ENCODE measurements at regions not wholly inside any gene's neighbourhood (a gene's known extent, or its start where the extent isn't known, plus 50 kb on each side); places are given as distances from the start of the nearest gene placed in this dataset.

- DNase-seq (ENCODE audit: low spot score) = no peak
Measured at GRCh38 chrX:38856670-38857265, 55.5 kb downstream of the MID1IP1 start.

DNA sequence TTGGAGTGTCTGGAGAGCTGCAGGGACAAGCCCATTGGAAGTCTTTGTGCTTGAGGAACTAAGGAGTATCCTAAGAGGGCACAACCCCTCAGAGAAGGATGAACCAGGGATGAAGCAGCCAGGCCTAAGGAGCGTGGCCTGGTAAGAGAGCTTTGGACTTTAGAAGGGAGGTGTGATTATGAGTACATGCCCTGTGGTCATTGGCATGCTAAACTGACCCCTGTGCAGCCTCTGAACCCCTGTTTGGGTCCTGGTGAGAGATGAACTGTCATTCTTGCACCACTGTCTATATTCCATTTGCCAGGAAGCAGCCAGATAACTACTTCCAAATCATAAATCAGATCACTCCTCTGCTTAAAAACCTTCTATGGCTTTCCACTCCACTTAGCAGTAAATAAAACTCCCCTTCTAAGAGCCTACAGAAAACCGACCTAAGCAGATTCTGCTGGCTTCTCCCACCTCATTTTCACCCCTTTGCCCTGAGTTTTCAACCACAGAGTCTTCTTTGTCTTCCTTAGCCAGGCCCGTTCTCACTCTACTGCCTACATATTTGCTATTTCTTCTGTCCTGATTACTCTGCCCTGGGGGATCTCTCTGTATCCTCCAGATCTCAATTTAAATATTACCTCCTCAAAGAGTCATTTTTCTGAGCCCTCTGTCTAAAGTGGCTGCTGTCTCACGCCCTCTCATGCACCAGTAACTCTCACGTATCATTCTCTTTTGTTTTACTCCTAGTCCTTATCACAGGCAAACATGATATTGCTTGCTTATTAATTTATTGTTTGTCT, 56.7 kb downstream of the MID1IP1 start:
- no peak for DNase-seq (ENCODE audit: low spot score)

- DNase-seq (ENCODE audit: low spot score) = no peak
Measured at GRCh38 chrX:38859602-38860001, 58.3 kb downstream of the MID1IP1 start.

- DNase-seq (ENCODE audit: low spot score) = no peak
Measured at GRCh38 chrX:38860106-38861013, 59.1 kb downstream of the MID1IP1 start.

- no peak for DNase-seq (ENCODE audit: low spot score)
Measured at GRCh38 chrX:38861489-38861888, 60.2 kb downstream of the MID1IP1 start.

DNA sequence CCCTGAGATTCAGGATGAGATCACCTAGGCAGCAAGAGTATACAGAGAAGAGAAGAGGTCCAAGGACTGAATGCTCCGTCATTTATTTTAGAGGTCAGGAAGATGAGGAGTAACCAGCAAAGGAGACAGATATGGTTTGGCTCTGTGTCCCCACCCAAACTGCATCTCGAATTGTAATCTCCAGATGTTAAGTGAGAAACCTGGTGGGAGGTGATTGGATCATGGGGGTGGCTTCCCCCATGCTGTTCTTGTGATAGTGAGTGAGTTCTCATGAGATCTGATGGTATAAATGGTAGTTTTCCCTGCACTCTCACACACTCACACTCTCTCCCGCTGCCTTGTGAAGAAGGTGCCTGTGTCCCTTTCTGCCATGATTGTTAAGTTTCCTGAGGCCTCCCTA, 60.8 kb downstream of the MID1IP1 start:
- DNase-seq (ENCODE audit: low spot score) = no peak

DNA sequence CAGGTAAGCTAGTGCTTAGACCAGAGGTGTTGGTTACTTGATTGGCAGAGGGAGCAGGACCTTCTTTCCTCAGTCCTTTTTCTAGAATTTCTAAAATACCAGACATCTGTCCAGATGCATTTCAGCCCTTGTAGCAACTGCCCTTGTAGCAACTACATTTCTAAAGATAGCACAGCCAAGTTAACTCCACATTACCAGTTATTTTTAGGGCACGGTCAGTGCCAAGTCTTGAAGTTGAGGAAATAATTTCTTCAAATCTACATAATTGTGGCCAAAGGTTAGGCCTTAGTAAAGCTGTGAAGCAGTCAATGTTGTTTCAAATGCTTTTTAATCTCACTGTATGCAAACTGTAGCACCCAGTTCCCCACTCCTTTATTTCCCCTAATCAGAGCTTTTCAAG, 62.9 kb downstream of the MID1IP1 start:
- no peak for DNase-seq (ENCODE audit: low spot score)

- DNase-seq (ENCODE audit: low spot score) = no peak
Measured at GRCh38 chrX:38868321-38868720, 67.1 kb downstream of the MID1IP1 start.

DNA sequence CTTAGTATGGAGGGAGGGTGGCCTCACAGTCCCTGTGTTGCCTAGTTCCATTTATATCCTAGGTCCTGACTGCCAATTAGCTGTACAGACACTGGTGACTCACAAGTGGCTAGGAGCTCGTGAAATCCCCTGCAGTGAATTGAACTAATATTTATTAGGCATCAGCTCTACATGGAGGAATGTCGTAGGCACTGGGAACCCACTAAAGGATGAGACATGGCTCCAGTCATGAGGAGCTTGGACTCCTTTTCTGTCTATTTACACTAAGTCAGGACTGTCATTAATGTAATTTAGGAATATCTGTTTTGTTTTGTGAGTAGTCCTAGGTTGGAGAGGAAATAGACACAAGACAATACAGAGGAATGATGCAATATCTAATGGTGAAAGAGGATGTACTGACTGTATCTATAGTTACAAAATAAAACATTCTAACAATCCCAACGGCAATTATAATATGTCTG, 67.7 kb downstream of the MID1IP1 start:
- DNase-seq (ENCODE audit: low spot score) = no peak

DNA sequence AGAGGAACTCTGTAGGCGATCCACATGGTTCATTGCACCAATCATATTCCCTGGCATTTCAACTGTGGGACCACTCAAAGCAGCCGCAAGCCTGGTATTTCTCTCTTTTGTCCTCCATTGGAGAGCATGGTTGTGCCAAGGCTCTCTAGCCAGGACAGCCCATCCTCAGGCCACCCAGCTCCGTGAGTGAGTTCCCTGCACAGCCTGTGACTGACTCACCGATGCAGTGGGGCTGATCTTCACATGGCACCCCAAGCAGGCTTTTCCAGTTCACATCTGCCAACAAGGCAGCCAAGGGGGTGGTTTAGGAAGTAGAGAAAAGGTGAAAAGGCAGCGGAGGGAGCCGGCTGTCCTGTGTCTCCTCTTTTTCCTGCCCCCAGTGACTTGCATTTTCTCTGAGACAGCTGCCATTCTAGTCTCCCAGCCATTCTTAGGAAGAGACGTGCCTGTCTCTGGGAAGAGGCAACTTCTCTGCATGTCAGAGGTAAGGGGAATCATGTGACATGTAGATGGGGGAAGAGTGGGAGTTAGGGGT, 69.2 kb downstream of the MID1IP1 start:
- DNase-seq (ENCODE audit: low spot score) = no peak

- no peak for DNase-seq (ENCODE audit: low spot score)
Measured at GRCh38 chrX:38871129-38872029, 70.1 kb downstream of the MID1IP1 start.

DNA sequence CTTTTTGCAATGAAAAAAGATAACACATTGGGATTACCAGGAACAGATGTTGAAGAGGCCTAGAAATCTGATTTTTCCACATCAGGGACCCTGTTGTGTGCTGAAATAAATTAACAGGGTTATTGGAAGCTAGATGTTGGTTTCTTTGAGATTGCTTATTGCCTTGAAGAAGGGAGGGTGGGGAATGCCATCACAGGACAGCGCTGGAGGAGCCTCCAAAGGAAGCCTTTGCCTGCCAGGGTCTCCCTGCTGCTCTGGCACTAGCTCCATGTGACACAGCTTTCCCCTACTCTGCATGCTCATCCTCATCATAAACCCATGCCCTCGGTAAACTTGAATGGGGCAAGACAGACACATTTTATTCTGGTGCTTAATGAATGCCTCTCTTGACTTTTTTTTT, 76.1 kb downstream of the MID1IP1 start:
- DNase-seq (ENCODE audit: low spot score) = no peak

DNA sequence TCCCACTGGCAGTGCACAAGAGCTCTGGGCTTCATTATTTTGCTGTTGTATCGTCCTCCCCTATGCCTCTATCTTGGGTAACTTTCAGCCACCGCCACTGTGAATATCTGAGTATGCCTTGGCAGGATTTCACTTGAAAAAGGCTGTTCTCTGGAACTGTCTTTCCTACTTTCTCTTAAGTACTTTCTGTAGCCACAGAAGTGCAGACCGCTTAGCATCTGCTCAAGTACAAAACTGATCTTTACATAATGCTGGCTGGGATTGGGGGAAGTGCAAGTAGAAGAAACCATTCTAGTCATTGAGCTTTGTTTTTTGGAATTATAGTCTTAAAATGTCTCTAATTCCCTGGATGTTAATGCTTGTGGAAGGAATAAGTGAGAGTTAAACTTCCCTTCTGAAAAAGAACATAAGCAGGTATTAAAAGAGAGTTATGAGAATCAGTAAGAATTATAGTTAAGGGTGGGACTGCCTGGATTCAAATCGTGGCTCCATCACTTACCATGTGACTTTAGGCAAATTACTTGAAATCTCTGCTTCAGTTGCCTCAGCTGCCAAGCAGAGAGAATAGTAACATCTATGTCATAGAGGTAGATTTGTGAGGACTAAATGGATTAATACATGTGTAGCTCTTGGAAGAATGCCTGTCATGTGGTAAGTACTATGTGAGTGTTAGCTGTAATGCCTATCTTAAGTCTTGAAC, 77.5 kb downstream of the MID1IP1 start:
- no peak for DNase-seq (ENCODE audit: low spot score)

DNA sequence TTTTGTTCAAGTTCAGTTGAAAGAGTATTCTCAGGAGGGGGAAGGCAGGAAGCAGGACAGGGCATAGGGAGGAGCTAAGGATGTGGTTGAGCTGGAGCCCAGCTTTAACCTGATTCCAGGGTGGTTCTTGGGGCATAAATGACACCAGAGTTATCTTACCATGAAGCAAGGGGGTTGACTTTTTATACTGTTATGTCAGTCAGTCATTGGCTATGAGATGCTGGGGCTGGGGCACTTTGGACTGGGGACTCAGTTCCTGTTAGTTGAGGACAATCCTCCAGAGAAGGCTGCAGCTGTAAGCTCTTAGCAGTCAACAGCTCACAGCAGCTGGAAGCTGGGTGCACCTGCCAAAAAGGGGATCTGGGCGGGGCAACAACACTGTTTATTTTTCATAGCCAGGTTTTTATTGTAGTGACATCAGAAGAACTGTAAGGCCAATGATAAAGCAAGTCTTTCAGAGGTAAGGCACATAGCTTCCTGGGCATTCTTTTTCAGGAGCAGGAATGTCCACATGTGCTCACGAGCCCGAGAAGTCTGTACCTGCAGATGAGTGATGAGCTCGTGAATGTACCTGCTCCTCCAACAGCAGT, 78.5 kb downstream of the MID1IP1 start:
- DNase-seq (ENCODE audit: low spot score) = no peak

DNA sequence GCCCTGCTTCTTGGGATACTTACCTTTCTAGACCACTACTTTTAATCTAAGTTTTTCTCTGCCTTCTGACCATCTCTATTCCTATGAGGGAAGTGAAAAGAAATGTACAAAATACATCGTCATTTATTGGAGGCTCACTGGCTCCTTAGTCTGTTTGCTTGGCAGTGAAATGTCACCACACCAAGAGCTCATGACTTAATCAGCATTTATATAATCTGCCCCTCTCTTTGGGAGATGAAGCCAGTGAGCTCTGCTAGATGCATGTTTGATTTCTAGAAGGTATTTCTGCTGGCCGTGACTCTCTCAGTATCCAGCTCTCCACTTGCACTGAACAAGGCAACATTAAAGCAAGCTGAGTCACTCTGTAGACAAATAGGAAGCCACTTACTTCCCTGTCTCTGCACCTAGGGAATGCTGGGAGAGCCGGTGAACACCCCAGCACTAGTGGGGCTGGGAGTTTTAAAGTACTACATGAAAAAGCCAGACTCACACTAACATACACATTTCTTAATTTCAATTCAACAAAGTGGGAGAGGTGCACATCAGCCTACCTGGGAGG, 79.1 kb downstream of the MID1IP1 start:
- no peak for DNase-seq (ENCODE audit: low spot score)

DNA sequence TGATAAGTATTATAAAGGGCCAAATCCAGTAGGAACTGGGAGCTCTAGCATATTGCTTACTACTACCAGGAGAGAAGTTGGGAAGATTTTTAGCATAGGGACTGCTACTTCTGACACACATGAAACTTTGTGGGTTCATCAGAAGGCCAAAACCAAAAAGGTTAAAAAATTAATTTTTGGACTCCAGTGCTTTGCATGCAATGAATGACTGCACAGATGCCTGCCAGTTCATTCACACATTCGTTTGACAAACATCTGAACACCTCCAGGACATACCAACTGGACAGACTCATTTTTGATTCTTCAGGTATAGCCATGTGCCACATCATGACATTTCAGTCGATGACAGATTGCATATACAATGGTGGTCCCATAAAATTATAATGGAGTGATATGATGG, 79.8 kb downstream of the MID1IP1 start:
- no peak for DNase-seq (ENCODE audit: low spot score)

DNA sequence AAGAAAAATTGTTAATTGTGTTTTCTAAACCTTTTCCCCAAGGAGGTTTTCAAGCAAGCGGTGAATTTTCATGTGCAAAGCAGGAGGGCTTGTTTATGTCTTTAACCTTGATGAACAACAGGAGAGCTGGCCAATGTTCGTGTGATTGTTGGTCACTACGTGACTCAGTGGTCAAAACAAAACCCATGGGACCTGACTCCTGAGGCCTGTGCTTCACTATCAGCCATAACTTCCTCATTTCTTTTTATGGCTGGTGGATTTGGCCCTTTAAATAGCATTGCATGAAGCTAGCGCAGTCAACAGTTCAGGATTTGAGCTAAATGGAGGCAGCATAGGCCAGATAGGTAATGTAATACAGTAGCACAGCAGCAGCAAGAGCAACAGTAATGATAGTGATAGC, 80.5 kb downstream of the MID1IP1 start:
- no peak for DNase-seq (ENCODE audit: low spot score)

- DNase-seq (ENCODE audit: low spot score) = no peak
Measured at GRCh38 chrX:38882894-38883626, 81.8 kb downstream of the MID1IP1 start.

- DNase-seq (ENCODE audit: low spot score) = no peak
Measured at GRCh38 chrX:38886112-38886511, 84.9 kb downstream of the MID1IP1 start.
